ENCODE measurements at regions not wholly inside any gene's neighbourhood (a gene's known extent, or its start where the extent isn't known, plus 50 kb on each side); places are given as distances from the start of the nearest gene placed in this dataset.

DNA sequence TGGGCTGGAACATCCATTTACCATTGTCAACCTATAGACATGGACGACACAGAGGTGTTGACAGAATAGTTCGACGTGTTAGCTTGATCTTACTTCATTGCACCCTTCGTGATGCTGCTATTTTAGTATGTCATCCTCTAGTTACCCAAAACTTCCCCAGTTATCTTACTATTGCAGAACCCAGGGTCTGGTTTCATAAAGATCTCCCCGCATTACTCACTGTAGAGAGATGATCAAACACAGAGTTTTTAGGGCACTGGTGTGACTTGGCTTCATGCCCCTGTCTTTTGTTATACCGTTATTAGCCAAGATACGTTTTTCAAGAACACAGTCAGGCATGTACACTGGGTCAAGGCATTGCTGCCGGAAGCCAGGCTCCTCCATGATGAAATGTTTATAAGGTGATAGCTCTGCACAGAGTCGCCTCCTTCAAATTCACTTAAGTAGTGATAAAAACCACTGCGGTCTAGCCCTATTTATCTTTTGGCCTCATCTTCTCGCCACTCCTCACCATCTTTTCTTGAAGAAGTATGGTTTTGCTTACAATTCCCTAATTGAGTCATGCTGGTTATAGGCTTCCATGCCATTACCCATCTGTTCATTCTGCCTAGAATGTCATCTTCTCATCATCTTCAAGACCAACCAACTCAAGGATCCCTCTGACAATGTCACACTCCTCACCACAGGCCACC lies 1127.9 kb downstream of the VRK1 start:
- no peak for DNase-seq (ENCODE audit: low read depth in 2 of 2)

DNA sequence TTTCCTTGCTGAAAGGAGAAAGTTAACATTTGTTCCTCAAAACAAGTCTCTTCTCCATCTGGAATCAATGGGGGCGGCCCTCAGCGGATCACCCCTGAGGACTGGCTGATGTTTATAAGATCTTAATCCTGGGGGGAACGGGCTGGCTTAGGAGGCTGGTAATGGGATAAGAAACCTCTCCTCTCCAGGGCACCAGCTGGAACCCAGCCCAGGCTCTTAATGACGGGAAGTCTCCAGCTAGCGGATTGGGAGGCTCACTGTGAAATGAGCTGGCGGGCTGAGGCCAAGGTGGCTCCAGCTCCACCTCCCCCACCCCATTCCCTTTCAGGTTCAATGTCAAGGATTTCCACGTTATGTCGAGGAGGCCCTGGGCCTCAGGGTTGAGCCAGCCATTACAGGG lies 1133.0 kb downstream of the VRK1 start:
- DNase-seq (ENCODE audit: low read depth in 2 of 2) = no peak

DNA sequence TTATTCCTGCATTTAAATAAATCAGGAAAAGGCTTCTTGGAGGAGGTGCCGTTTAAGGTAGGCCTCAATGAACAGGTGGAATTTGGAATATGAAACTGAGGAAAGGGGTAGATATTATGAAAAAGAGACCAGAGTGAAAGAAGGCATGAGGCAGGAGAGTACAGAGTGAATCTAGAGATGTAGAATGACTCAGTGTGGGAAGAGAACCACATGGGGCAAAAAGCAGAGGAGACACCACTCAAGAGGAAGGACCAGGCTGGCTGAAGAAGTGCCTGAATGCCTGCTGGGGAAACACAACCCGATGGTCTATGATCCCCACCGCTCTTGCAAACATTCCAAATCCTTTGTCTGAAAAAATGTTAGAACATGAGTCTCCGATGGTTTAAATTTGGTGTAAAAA lies 1134.1 kb downstream of the VRK1 start:
- DNase-seq (ENCODE audit: low read depth in 2 of 2) = no peak

DNA sequence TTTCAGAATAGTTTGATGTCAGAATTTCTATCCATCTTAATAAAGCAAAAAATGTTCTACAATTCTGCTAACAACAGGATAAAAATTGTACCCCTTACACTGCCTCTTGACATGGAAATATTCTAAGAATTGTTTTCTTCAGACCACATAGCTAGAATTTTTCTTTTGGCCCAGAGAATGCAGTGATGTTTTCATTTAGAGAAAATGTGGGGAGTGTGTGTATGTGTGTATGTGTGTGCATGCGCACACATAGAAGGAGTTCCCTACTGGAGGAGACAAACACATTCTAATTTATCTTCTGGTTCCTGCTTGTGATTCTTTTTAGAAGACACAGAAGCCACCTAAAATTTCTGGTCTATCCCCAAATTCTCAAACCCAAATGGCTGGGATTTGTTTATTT lies 1145.7 kb downstream of the VRK1 start:
- no peak for DNase-seq (ENCODE audit: low read depth in 2 of 2)

DNA sequence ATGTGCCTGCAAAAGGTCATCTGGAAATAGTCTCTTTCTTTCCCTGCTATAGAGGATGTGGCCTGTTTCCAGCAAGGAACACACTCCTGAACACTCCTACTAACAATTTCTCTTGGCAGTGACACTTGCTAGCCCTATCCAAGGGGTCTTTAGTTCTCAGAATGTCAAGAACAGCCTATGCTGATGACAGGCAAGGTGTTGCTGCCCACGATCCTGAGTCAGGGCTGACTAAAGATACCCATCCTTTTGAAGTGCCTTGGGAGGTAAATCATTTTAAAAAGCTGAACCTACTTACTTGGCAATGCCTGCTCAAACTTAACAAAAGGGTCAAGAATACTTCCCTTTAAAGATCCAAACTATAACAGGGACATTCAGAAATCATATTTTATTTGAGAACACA lies 1146.4 kb downstream of the VRK1 start:
- no peak for DNase-seq (ENCODE audit: low read depth in 2 of 2)

DNA sequence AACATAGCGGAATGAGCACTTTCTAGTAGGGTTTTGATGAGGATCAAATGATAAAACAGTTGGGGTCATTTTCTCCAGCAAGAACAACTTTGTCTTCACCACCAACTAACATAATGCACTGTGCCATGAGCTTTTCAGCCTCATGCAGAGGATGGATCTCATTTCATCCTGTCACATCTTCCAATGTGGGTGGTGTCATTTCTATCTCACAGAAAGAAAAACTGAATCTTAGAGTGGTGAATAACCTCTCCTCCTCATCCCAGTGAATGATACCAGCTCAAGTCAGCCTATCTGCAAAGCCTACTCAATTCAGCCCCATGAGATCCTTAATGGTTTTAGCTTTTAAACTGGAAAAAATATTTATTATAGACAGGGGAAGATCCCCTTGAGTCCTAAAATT lies 1147.2 kb downstream of the VRK1 start:
- no peak for DNase-seq (ENCODE audit: low read depth in 2 of 2)

DNA sequence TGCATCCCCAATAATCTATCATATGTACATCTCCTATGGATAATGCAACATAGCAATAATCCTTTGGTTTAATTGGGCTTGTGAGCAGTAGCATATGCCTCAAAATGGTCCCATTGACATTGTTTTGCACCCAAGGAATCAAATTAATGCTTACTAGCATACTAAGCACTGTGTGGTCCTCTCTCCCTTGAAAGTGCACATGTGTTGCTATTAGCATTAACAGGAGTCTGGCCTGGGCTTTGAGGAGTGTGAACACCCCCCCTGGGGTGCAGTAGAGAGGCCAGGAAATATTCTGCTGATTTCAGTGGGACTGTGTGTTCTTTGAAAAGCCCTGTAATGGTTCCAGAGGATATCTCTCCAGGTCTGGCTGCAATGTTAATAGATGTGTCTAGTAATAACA lies 1148.4 kb downstream of the VRK1 start:
- DNase-seq (ENCODE audit: low read depth in 2 of 2) = no peak

DNA sequence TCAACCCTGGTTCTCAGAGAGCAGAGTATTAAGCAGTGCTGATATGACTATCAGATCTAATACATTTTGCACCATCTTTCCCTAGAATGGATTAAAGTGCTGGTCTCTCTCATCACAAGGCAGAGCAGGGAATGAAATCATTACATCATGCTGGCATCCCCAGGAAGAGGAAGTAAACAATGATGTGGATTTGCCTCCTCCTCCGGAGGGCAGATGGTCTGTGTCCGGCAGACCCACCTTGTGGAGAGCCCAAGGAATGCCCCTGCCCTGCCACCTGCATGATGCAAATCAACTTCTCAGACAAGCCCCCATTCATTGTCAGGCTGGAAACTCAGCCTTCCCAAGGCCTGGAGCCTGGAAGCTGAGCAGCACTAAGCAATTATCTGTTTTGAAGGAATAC lies 1149.1 kb downstream of the VRK1 start:
- DNase-seq (ENCODE audit: low read depth in 2 of 2) = no peak

DNA sequence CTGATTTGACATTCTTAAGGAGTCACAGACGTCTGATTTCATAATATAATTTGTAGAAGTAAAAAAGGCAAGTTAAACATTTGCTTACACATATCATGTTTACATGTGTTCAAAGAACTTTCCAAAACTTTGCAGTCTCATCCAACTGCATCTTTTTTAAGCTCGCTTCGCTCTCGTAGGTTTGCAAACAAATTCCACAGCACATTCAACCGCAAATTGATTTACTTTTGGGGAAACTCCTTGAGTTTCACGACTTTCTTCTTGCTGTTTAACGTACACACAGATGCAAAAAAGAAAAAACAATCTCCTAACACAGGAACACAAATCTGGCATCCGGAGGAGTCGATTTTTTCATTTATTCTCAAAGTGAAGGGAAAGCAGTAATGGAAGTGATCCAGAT lies 1149.5 kb downstream of the VRK1 start:
- no peak for DNase-seq (ENCODE audit: low read depth in 2 of 2)

DNA sequence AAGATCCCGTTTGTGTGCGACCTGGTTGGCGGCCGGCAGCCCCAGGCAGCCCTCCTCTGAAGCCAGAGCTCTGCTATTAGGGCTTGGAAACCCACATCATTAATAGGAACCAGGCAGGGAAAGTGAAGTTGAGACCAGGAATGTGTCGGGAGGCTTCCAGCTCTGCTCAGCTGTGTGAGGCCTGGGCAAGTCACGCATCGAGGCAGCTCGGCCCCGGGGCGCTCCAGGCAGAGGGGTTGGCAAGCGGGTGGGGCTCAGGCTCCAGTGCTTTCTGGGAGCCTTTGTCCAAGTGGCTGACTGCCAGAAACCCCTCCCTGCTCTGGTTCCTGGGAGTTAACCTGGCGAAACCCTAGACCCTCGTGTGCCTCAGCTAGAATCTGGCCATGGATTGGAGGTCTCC lies 1151.7 kb downstream of the VRK1 start:
- DNase-seq (ENCODE audit: low read depth in 2 of 2) = no peak

DNA sequence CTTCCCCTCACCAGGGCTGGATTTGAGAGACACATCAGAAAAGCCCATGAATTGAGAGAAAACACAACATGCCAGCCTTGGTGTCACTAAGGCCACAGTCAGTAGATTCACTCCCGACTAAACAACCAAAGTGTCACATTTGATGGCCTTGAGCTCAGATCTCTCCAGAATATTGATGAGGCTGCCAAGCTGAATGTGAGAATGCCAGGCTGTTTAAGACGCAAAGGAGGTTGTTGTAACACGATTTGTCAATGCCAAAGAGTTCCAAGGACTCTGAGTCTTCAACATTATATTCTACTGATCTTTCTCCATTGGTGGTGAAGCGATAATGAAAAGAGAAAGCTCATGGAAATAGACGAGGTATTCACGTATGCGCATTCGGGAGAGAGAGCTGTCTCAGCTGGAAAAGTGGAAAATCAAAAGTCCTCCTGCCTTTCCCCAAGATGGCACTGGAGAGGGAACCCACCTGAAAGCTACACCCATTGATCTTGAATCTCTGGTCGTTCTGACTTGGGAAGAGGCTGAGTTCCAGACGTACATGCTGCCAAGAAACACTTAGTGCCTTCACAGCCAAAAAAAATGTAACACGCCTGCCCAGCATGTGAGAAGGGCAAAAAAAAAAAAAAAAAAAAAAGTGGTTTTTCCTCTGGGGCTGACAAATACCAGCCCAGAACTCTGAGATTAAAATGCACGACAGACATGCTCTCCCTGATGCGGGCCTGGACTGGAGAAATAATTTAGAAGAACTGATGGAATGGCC lies 1159.6 kb downstream of the VRK1 start:
- no peak for DNase-seq (ENCODE audit: low read depth in 2 of 2)

DNA sequence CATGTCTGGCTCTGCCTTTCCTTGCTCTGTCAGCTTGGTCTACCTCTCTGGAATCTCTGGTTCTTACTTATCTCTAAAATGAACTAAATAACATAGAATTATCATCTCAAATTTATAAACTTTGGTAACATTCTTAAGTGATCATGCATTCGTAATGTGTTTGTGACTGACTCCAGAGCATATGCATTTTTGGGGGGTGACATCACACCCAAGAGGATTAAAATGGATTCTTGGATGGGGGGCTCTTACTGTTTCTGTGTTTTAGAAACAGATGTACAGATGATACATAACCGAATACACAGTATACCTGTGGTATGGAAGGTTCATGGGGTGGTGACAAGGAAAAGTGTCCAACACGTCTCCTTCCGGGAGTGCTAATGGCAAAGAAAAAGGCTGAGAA lies 1162.1 kb downstream of the VRK1 start:
- no peak for DNase-seq (ENCODE audit: low read depth in 2 of 2)

DNA sequence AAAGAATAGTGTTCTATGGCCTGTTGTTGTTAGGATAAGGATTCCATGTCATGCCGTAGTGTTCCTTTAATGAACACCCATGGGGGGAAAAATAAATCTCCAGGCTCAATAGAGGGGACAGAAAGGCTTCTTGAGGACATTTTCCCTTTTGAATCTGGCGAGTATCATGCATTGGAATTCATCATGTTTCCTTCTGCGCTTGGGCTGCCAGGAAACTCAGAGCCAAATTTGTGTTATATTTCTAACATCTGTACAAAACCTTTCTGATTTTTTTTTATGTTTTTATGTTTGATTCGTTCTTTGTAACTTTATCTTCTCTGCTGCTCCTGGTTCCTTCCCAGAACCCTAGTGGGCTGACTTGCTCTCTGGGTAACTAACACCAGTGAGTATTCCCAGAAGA lies 1163.3 kb downstream of the VRK1 start:
- DNase-seq (ENCODE audit: low read depth in 2 of 2) = no peak

DNA sequence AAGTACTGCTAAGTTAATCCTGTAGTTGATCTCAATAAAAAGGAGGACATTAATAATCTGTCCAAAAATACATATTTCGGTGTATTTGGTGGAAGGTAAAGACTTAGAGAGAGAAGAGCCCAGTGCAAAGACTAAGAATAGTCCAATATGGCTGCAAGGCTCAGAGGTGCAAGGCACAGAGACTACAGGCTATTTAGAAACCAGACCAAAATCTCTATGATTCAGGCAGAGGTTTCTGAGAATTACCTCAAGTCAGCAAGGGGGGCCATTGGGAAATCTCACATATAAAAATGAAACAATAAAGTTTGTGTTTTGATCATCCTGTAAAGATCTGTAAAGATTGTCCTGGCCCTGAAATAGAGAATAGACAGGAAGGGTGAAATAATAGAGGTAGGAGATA lies 1173.0 kb downstream of the VRK1 start:
- DNase-seq (ENCODE audit: low read depth in 2 of 2) = no peak

DNA sequence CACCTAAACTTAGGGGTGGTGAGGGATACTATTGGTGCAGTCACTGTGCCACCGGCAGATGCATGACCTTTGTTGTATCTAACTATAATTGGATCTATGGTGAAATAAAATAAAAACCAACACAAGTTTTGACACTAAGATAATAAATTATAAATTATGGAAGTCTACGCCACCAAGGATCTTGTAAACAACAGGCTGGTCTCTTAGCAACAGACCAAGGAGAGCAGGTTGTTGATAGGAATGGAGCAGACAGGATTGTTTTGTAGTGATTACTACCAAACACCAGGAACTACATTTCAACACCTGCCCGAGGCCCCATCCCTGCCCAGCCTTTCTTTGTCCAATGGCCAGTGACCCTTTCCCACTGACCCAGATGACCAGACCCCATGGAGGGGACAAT lies 1178.0 kb downstream of the VRK1 start:
- DNase-seq (ENCODE audit: low read depth in 2 of 2) = no peak

DNA sequence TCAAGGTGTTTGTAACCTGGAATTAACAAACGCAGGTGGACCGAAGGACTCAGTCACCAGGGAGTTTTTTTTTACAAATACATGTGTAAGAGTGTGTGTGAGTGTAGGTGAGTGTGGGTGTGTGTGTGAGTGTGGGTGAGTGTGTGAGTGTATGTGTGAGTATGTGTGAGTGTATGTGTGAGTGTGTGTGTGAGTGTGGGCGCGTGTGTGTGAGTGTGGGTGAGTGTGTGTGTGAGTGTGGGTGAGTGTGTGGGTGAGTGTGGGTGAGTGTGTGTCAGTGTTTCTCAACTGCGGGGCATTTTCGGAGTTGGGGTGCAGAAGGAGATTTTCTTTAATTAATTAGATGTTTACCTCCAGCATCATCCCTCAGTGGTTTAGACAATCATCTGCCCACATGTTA lies 1178.8 kb downstream of the VRK1 start:
- no peak for DNase-seq (ENCODE audit: low read depth in 2 of 2)

DNA sequence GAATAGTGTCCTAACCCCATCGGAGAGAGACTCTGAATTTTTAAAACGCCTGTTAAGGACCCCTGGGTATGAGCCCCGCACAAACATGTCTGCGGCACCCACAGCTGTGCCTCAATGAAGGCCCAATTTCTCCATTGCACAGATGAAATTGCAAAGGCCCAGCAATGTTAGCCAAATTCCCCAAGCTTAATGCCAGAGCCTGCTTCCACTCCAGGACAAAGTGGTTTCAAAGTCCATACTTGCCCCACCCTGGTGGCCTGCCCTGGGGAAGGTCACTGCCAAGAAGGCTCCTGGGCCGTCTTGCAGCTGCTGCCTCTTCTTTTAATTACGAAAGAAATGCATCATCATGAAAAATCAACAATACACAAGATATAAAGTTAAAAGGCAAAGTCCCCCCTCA lies 1179.7 kb downstream of the VRK1 start:
- no peak for DNase-seq (ENCODE audit: low read depth in 2 of 2)

DNA sequence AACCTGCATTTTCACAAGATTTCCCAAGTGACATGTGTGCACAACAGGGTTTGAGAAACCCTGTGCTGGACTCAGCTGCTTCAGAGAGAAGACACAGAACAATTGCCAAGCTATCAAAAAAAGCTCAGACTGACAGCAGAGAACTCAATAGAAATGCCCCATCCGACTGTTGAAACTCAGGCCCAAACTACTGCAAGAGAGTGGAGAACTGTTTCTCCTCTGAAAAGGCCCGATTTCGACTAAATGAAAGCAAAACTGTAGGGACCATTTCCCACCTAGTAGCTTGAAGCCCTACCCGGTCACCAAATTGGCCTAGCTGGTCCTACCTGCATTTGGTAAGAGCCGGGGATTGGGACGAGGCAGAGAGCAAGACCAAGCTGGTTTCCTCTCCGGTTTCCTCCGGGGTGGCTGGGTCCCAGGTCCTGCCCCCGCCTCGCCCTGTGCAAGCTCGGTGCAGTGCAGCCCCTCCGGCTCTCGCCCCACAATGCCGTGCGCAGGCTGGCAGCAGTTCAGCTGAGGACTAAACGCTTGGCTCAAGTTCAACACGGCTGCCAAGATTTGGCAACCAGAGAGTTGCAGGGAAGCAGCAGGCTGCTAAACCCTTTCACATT lies 1180.6 kb downstream of the VRK1 start:
- DNase-seq (ENCODE audit: low read depth in 2 of 2) = peak; percentile 53 to 65

DNA sequence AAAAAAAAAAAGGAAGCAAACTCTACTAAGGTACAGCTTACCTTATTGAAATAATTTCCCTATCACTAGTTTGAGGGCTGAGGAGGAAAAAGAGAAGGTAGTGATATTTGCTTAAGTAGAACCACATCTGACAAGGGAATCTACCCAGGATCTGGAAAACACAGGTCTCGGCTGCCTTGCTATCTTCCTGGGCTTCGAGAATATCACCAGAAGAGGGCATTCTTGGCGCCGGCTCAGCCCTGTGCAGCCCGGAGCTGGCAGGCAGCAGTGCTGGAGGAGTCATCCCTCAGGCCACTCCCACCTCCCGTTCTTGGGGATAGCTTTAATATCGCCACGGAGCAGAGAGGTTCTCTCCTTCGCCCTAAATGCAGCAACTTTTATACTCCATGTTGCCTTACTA lies 1181.2 kb downstream of the VRK1 start:
- DNase-seq (ENCODE audit: low read depth in 2 of 2) = peak; percentile 73 to 76

DNA sequence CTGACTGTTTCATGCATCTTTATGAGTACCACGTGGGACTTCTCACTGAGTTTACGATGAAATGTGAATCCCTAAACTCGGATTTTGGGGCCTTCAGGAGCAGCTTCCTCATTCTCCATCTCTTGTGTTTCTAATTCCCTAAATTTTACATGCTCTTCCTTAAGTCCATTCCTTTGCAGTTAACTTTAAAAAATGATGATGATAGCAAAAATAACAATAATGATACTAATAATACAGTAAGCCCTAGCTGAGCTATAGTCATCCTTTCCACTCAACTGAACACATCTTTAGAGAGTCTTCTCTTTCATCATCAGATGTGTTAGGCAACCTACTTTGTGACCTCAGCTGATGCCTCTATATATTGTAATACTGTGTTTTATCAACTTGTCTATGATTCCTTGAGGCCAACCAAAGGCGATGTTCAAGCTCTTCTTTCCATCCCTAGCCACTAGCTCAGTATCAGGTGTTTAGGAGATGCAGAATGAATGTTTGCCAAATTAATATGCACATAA lies 1196.4 kb downstream of the VRK1 start:
- DNase-seq (ENCODE audit: low read depth in 2 of 2) = no peak

DNA sequence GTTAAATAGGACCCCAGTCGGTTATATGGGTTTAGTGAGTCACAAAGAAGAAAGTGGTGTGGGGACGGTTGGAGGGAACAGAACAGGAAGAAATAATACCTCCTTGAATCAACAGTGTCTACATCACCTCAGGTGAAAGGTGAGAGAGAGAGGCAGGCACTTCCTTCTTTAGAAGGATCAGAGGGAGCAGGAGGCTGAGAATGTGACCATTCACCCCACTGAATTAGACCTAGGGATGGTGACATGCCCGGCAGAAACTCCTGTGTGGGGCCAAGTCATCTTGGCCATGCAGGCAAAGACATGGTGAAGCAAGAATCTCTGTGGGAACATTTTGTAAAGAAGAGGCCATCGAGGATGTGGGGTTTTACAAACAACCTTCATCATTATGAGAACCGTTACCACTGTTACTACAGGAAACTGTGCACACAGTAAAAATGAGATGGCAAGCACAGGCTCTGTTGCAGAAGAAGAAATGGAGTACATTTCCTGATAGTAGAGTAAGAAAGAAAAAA lies 1196.9 kb downstream of the VRK1 start:
- no peak for DNase-seq (ENCODE audit: low read depth in 2 of 2)

DNA sequence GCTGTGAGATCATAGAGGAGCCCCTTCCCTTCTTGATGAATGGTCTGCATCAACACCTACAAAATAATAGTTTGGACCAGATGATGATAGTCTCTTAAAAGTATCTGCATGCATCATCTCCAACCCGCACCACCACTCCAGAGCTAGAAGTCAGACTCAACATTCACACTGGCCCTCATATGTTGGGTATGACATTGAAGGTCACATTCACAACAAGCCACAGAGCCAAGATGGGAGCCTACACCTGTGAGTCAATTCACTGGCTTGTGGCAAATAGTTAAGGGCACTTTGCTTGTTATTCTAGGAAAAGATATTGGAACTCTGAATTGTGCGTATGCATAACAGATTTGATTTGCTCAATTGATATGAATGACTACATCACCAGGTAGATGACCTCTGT lies 1197.9 kb downstream of the VRK1 start:
- no peak for DNase-seq (ENCODE audit: low read depth in 2 of 2)

DNA sequence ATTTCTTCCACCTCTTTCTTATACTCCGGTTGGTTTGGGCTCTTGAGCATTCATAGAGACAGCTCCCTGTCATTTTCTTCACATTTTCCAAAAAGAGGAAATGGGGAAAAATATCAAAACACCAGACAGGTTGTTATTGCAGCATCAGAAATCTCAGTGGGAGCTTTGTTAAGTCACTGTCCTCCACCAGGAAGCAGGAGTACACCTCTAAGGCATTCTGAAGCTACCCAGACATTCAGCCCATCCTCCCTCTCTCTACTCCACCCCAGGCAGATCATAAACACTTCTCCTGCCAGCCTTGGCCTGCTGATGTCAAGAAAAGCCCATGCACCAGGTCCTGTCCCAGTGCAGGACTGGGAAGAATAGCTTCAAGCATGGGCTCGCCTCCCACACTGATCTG lies 1198.3 kb downstream of the VRK1 start:
- DNase-seq (ENCODE audit: low read depth in 2 of 2) = no peak

Measured in activated CD4-positive, alpha-beta T cell treated with anti-CD3 and anti-CD28 coated beads for 24 hours (primary cell).